ENCODE measurements at regions not wholly inside any gene's neighbourhood (a gene's known extent, or its start where the extent isn't known, plus 50 kb on each side); places are given as distances from the start of the nearest gene placed in this dataset.
A peak's percentile ranks its signal among the peaks of the same experiment; 100 is the strongest.

DNA sequence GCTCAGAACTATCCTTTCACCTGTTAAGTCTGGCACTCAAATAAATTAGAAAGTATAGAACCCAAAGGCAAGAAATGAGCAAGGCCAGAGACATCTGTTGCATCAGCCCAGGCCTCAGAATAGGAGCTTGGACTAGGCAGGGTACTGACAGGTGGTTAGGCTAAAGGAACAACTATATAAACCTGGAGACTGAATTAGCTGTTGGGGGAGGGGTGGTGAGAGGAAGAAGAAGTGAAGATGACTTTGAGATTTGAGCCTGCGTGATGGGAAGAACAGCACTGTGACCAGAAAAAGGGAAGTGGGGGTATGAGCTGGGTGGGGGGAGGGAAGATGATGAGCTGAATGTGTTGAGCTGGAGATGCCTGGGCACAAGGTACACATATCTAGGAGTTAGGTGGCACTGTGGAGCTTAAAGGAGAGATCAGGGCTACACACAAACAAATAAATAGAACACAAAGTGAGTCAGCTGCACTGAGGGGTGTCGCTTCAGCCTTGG is 244.7 kb downstream of the PTEN start:
- no peak for DNase-seq (ENCODE audit: low read depth in 2 of 2)

DNA sequence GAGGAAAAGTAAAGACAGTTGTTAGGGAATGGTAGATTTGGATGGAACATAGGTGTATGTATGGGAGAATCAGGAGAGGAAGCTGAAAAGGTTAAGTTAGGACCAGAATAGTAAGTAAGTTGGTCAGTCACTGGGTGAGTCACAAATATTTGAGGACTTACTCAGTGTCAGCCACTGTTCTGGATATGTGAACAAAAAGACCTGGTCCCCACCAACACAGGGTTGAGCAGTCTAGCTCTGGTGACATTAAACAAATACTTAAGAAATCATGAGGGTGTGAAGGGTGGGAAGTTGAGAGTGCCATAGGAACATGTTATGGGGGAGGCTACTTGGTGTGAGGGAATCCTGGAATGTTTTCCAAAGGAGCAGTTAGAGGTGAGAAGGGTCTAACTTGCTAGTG is 246.9 kb downstream of the PTEN start:
- no peak for DNase-seq (ENCODE audit: low read depth in 2 of 2)

DNA sequence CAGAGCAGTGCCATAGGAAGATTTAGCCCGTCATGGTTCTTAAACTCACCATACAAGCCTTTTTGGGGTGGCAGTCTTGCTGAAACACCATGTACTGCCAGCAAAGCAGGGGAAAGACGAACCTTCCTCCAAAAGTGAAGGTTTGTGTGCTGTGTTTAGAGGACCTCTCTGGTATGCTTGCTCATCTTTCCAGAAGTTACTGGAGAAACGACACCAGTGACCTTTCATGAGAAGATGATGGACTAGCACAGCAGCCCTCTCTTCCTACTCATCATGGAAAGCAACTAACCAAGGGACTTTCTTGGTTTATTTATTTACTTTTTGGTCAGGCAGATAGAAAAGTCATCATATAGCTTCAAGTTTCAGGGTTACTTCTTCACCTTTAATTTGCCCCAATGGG is 247.4 kb downstream of the PTEN start:
- DNase-seq (ENCODE audit: low read depth in 2 of 2) = no peak

DNA sequence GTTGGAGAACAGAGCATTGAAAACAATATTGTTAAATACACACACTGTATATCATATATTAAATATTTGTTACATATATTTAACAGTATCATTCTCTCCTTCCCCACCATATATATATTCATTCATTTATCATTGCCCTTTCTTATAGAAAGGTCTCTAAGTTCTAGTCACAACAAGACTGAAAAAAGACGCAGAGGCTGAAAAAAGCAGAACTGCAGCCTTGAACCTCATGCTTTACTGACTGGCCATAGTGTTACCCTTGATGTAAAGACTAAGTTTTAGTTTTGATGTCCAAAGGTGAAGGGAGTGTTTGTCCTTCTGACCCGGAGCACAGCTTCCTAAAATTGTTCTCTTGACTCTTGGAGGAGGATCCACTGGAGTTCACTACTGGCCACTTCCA is 247.9 kb downstream of the PTEN start:
- DNase-seq (ENCODE audit: low read depth in 2 of 2) = no peak

DNA sequence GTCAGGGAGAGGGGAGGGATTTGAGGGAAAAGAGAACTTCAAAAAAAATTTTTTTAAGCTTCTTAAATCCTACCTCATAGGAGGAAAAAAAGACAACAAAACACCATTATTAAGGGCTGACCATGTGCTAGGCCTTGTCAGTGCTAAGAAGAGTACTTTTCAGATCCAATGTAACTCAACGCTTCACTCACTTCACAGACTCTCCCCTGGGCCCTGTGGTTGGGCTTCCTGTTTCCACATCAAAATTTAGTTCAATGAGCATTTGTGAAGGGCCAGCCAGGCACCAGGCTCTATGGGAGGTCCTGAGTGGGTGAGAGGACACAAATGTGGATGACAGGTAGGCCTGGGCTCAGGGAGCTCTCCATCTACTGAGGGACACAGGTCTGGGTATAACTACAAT is 249.8 kb downstream of the PTEN start:
- DNase-seq (ENCODE audit: low read depth in 2 of 2) = no peak

DNA sequence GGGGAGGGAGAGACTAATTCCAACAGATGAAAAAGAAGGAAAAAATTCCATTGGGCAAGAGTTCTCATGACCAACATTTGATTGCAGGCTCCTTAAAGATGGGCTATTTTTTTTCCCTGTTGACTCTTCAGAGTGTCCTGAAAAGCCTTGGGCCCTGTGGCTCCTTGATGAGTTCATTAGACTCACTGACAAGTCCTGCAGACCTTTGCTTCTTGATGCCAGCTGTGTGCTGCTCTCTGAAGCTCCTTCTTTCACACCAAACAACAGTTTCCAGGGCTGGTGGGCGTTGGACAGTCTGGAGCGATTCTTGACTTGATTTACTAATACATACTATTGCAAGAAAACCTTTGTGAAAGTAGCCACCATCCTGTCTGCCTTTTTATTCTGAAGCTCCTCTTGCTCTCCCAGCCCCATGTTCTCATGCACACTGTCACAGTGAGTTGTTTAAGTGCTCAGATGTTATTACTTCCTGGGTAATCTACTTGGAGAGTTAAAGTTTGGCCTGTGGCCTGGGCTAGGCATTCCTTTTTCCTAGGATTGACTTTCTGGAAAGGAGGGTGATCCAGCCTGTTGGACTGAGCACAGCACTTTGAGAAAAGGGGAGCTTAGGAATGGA is 250.3 kb downstream of the PTEN start:
- no peak for DNase-seq (ENCODE audit: low read depth in 2 of 2)

DNA sequence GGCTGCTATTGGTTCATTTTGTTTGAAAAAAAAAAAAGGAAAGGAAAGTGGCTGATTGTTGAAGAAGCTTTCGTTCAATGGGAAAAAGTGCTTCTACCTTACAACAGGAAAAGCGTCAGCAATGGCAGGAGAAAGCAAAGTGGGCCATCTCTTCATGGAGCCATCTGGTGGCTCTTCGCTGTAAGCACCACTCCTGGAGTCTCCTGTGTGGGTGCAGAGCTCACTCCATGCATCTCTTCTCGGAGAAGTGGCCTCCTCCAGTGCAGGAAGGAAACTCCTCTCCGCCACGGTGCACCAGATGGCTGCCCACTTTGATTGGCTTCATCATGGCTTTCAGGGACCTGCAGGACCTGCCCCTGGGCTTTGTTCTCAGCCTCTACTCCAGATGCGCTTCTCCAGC is 250.9 kb downstream of the PTEN start:
- DNase-seq (ENCODE audit: low read depth in 2 of 2) = no peak

DNA sequence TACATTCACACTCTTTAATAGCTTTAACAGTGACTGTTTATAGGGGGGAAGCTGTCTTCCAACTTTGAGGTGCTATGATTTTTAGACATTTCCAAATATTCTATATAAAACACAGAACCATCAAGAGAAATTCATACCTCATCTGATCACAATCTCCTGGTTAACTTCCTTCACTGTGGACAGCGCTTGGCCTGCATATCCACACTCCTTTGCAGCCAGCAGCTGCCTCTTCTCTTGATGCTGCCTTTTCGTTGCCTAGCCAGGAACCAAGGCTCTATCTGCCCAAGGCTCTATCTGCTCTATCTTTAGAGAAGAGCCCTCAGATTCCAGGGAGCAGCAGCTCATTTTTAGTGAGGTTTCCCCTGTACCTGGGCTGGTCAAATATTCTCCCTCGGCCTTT is 252.0 kb downstream of the PTEN start:
- no peak for DNase-seq (ENCODE audit: low read depth in 2 of 2)

DNA sequence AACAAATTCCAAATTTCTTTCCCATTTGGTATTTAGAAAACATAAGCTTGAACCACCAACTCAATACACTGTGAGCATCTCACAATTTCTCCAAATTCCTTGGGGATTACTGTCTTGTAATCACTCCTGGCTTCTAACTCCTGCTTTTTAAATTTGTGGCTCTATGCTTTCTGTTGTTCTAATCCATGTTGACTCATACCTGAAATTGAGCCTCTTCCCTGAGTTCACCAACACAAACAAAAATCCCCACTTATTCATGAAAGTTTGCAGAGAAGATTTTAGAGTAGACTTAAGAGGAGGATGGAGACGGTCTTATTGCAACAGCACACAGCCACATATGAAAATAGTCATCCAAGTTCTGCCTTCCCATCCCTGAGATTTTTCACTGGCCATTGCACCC is 252.5 kb downstream of the PTEN start:
- DNase-seq (ENCODE audit: low read depth in 2 of 2) = no peak

DNA sequence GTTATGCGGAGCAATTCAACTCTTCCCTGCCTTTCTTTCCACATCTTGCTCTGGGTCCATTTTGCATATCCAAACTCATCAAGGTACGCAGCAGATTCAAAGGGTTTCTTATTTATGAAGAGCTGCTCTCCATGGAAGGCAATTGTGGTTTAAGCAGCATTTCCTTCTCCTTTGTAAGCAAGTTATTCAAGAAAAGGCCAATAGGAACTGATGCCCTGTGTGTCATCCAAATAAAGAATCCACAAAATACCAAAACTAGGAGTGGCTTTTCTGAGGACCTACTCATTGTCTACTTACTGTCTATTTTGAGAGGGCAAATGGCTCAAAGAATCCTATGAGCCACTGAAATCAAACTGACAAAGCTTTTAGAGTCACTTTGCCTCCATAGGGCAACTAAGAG is 253.1 kb downstream of the PTEN start:
- DNase-seq (ENCODE audit: low read depth in 2 of 2) = no peak

DNA sequence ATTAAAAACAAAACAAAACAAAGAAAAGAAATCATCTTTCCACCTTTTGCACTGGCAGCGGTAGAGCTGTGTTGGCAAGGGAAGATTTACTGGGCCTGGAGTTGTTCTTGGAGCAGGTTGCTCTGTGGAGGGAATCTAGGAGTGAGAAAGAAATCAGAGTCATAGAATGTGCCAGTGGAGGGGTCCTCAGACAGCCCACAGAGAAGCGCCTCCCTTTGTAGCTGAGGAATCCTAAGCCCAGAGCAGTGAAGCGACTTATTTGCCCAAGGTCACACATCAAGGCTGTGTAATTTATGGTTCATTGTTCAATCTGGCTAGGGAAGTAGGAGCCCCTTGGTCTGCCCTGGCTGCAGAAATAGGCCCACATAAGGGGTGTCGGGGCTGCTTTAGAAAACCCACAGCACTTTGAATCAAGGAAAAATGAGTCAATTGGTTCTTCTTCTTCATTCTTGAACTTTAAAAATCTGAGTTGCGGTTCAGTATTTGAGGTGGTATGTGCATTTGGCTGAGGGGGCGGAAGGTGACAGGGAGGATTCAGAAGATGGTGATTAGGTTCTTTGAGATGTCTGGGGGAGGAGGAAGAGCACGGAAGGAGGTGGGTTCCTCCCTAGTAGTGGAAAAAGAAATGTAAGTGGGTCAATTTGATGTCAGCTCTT is 253.7 kb downstream of the PTEN start:
- peak; percentile 17 to 31 for DNase-seq (ENCODE audit: low read depth in 2 of 2)

DNA sequence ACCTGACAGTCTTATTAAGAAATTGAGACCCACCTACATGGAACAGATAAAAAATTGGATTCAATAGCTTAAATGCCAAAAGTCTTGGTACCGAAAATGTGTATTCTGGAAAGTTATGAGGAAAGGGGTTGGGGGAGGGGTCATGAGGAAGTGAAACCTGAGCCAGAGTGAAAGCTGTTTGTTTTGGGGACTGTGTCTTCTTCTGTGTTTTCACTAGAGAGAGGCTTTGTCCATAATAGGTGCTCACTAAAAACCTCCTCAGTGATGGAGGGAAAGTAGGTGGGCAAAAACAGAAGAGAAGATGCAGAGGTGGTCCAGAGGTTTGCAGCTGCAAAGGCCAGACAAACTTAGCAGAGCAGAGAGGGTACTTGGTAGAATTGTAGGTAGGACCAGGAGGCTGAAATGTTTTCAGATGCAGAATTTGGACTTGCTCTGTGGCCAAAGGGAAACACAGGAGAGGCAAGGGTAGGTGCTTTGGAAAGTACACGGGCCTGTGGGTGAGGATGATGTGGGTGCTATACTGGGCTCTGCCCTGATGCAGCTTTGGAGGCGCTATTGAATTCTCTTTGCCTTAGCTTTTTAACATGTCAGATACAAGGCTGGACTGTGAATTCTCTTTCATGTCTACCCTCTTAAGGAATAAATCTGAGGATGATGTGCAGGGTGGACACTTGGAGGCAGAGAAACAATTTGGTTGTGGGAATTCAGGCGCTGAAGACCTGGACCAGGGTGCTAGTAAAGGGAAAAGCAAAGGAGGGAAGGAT is 254.6 kb downstream of the PTEN start:
- DNase-seq (ENCODE audit: low read depth in 2 of 2) = no peak

DNA sequence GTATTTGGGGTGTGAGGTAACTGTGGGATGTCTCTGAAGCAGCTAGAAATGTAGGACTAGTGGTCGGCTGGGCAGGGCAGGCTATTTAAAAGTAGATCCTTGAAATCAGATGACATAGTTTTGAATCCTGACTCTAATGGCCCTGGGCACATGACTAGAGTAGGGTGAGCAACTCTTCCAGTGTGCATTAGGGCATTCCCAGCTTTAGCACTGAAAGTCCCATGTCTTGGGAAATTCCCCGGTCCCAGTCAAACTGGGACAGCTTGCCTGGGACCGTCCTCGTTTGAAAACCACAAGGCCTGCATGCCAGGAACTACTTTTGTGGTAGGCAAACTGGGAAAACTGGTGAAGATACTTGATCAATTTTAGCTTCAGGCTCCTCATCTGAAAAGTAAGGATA is 255.3 kb downstream of the PTEN start:
- DNase-seq (ENCODE audit: low read depth in 2 of 2) = no peak

DNA sequence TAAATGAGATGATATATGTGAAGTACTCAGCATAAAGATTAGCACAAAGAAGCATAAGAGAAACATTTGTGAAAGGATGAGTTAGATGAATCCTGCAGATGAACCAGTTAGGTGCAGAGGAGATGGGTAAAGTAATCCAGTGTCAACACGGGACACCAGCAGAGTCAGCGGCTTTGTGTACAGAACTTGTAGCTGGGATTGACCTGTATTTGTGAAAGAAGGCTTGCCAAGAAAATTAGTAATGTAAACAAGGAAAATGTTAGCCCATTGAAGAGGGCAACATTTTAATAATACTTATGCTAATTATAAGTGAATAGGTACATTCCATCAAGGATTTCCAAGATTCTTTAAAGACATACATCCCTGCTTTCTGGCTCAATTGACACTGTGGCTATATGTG is 255.7 kb downstream of the PTEN start:
- DNase-seq (ENCODE audit: low read depth in 2 of 2) = no peak

DNA sequence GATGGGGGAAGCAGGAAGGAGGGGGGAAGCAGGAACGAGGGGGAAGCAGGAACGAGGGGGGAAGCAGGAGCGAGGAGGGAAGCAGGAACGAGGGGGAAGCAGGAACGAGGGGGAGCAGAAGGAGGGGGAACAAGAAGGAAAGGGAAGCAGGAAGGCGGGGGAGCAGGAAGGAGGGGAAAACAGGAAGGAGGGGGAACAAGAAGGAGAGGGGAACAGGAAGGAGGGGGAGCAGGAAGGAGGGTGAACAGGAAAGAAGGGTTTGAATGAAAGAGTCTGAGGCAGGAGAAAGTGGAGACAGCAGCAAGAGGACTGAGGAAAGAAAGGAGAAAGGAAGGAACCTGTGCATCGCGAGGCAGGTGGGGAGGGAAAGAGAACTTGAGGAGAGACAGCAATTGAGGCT is 256.6 kb downstream of the PTEN start:
- DNase-seq (ENCODE audit: low read depth in 2 of 2) = no peak

DNA sequence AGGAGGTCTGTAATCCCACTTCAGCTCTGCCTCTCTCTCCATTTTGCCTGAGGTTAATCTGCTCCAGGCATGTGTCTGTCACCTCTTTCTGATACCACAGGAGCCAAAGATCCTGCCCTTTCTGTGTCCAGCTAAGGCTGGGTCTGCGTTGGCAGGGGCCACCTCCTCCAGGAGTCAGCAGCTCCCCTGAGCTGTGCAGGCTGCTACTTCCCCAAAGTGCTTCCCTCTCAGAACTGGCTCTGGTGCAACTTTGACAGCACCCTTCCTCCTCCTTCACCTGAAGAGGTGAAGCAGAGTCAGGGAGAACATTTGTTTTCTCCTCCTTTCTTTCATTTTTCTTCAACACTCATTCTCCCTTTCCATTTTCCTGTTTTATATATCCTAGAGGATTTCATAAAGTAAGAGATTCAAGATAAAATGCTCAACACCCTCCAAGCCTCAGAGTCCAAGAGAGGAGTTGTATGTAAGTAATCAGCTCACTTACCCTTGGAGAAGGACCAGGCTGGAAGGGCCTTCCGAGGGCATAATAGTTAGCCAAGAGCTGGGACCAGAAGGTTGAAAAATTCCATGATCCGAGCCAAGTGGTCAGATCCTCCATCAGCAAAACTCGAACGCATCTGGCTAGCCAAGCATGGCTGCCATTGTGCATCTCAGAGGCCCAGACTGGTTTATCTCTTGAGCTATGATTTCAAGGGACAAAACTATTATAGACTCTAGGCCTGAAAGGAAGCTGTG is 257.3 kb downstream of the PTEN start:
- DNase-seq (ENCODE audit: low read depth in 2 of 2) = no peak

DNA sequence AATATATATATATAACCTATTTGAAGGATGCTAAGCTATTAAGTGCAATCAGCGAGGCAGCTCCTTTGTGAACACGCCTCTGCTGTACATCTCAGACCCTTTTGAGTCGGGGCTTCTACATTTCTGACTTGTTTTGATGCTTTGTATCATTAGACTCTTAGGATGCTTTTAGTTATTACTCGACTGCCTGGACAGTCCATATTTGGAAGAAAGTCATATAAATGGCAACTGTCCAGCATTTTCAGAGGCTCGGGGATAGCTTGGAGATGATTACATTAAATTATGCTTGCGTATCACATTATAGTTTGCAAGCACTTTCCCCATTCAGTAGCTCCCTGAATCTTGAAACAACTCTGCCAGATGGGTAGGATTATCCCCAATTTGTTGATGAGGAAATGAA is 257.9 kb downstream of the PTEN start:
- no peak for DNase-seq (ENCODE audit: low read depth in 2 of 2)

DNA sequence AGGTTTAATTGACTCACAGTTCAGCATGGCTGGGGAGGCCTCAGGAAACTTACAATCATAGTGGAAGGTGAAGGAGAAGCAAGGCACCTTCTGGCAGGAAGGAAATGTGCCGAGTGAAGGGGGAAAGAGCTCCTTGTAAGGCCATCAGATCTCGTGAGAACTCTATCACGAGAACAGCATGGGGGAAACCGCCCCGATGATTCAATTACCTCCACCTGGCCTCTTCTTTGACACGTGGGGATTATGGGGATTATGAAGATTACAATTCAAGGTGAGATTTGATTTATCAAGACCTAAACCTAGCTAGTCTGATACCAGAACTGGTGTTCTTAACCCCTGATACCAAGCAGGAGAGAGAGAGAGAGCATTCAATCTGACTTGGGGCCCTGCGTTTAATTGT is 258.7 kb downstream of the PTEN start:
- DNase-seq (ENCODE audit: low read depth in 2 of 2) = no peak

DNA sequence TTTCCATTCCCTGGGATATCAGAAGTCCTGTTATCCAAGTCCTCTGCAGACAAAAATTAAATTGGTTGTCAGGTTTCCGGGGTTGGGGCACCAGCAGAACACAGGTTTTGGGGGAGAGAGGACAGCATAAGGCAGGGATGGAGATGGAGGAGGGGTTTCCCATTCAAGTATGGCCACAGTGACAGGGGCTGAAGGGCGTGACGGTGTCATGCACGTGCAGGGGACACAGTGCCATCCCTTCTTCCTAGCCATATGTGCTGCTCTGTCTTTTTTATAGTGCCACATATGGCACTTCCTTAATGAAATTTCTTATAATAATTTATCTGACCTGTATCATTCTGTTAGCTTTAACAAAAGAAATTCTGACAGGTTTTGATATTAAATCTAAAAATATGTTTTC is 259.2 kb downstream of the PTEN start:
- DNase-seq (ENCODE audit: low read depth in 2 of 2) = no peak

DNA sequence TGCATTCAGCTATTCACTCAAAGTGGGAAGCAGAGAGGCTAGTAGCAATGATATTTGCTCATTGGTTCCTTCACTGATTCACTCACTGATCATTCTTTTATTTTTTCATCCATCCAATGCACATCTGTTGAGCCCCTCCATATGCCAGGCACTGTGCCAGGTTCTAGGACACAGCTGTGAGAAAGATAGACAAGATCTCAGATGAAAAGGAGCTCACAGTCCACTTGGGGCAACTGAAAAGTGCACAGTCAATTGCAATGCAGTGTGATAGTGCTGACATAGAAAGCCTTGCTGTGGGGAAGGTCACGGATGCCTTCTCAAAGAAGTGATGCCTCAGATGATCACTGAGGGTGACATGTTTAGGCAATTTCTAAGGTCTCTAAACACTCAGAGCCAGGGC is 262.3 kb downstream of the PTEN start:
- no peak for DNase-seq (ENCODE audit: low read depth in 2 of 2)

DNA sequence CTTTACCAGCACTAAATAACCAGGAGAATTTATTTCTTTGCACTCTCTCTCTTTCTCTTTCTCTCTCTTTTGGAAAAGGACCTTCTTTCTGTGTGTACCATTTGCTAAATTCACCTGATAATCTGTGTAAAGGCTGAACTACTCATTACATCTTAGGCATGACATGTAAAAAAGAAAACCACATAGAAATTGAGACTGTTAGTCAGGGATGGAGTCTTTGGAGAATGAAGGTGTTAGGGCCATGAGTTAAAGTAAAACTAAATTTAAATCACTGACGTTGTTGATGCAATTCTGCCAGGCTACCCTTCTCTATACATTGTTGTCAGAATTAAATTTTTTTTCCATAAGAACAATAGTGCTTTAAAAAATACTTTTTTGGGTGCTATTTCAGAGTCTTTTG is 263.3 kb downstream of the PTEN start:
- DNase-seq (ENCODE audit: low read depth in 2 of 2) = no peak

DNA sequence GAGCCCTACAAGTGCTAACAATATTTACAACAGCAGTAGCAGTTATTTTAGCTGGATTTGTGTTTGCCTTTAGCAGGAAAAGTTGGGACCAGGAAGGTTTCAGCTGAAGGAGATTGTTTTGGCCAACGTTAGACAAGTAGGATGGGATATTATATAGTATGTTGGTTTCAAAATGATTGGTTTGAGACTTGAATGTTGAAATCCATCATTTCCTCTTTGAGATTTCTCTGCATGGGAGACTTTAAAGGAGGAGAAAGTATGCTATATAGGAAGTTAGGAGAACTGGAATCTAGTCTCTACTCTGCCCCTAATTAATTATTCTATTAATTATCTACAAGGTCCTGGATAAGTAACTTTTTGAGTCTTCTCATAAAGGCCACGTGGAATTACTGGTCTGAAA is 263.8 kb downstream of the PTEN start:
- no peak for DNase-seq (ENCODE audit: low read depth in 2 of 2)

DNA sequence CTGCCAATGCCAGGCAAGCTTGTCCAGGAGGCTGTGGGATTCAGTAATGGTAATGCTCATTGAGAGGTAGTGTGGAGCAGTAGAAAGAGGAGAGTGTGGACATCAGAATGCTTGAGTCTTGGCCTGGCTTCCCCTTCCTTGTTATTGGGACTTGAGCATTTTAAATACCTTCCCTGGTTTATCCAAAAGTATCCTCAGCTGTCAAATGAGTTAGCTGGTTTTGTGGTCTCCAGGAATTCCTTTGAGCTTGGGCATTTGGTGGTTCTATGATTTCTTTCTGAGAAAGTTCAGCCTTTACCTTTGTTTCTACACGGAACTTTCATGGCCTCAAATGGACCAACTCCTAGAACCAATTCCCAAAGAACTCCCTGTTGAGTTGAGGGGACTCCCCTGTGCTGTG is 264.3 kb downstream of the PTEN start:
- no peak for DNase-seq (ENCODE audit: low read depth in 2 of 2)
